HFFc6 (cell line): ENCODE measurements at regions not wholly inside any gene's neighbourhood (a gene's known extent, or its start where the extent isn't known, plus 50 kb on each side); places are given as distances from the start of the nearest gene placed in this dataset.

ENCODE experiments used
- DNase-seq: peaks from one replicate; pipeline ENCODE4 v3.0.0-alpha.2; 2018
- H3K27ac Mint-ChIP-seq: 2 replicates; pipeline ENCODE4 v1.8.0; 2020; ENCODE audit warnings: mild to moderate bottlenecking, mixed read lengths
- H3K27me3 Mint-ChIP-seq: 2 replicates; pipeline ENCODE4 v1.8.0; 2021; ENCODE audit warnings: mild to moderate bottlenecking, moderate library complexity, mixed read lengths; ENCODE audit not compliant: insufficient read depth
- H3K36me3 Mint-ChIP-seq: 2 replicates; pipeline ENCODE4 v1.8.0; 2021; ENCODE audit warnings: low read depth, mixed read lengths
- H3K4me1 Mint-ChIP-seq: 2 replicates; pipeline ENCODE4 v1.8.0; 2020; ENCODE audit warnings: low read depth, mixed read lengths
- H3K4me3 Mint-ChIP-seq: 2 replicates; pipeline ENCODE4 v1.8.0; 2020; ENCODE audit warnings: mild to moderate bottlenecking, moderate library complexity, mixed read lengths
- H3K9me3 Mint-ChIP-seq: 2 replicates; pipeline ENCODE4 v1.8.0; 2020; ENCODE audit warnings: mild to moderate bottlenecking, mixed read lengths
- TF ChIP-seq, protein P1 (sequence below): fragments of 200-600 bp; sonication (generic); IDR thresholded peaks from 2 replicates; pipeline ENCODE4 v1.5.0; 2021; ENCODE audit warnings: antibody characterized with exemption, mild to moderate bottlenecking

GRCh38 chr1:60822252-60822651, 260.1 kb upstream of the NFIA start:
- H3K9me3 Mint-ChIP-seq = peaks cover 21% of the 10 kb centered on the region
- TF ChIP-seq, protein P1, sequence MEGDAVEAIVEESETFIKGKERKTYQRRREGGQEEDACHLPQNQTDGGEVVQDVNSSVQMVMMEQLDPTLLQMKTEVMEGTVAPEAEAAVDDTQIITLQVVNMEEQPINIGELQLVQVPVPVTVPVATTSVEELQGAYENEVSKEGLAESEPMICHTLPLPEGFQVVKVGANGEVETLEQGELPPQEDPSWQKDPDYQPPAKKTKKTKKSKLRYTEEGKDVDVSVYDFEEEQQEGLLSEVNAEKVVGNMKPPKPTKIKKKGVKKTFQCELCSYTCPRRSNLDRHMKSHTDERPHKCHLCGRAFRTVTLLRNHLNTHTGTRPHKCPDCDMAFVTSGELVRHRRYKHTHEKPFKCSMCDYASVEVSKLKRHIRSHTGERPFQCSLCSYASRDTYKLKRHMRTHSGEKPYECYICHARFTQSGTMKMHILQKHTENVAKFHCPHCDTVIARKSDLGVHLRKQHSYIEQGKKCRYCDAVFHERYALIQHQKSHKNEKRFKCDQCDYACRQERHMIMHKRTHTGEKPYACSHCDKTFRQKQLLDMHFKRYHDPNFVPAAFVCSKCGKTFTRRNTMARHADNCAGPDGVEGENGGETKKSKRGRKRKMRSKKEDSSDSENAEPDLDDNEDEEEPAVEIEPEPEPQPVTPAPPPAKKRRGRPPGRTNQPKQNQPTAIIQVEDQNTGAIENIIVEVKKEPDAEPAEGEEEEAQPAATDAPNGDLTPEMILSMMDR = no peak
- no peaks in the 10 kb centered on the region for H3K36me3 Mint-ChIP-seq
- peaks cover 1% of the 10 kb centered on the region; the same call in 1 of the 2 replicates for H3K27me3 Mint-ChIP-seq
- no peak overlapping the region for H3K27ac Mint-ChIP-seq
- H3K4me1 Mint-ChIP-seq = no peaks in the 10 kb centered on the region
- no peak for DNase-seq
- no peak overlapping the region for H3K4me3 Mint-ChIP-seq

GRCh38 chr1:60821156-60821555, 261.2 kb upstream of the NFIA start:
- H3K36me3 Mint-ChIP-seq = no peaks in the 10 kb centered on the region
- TF ChIP-seq, protein P1 = no peak
- H3K27ac Mint-ChIP-seq = no peak overlapping the region
- H3K4me3 Mint-ChIP-seq = no peak overlapping the region
- H3K4me1 Mint-ChIP-seq = no peaks in the 10 kb centered on the region
- no peak for DNase-seq
- H3K9me3 Mint-ChIP-seq = peaks cover 15% of the 10 kb centered on the region
- peaks cover 1% of the 10 kb centered on the region; the same call in 1 of the 2 replicates for H3K27me3 Mint-ChIP-seq

- no peak for DNase-seq
- TF ChIP-seq, protein P1 = no peak
- Mint-ChIP-seq H3K9me3 (peaks cover 11% of the 10 kb centered on the region), H3K27ac (no peak overlapping the region), H3K4me1 (no peaks in the 10 kb centered on the region), H3K4me3 (no peak overlapping the region), H3K27me3 (peaks cover 1% of the 10 kb centered on the region; the same call in 1 of the 2 replicates), H3K36me3 (no peaks in the 10 kb centered on the region)
Measured at GRCh38 chr1:60818969-60819701, 263.2 kb upstream of the NFIA start.

- Mint-ChIP-seq H3K36me3 (no peaks in the 10 kb centered on the region), H3K4me3 (no peak overlapping the region), H3K4me1 (no peaks in the 10 kb centered on the region), H3K27me3 (no peaks in the 10 kb centered on the region), H3K27ac (no peak overlapping the region), H3K9me3 (peaks cover 34% of the 10 kb centered on the region)
- TF ChIP-seq, protein P1 = no peak
- DNase-seq = no peak
Measured at GRCh38 chr1:60813071-60813470, 269.3 kb upstream of the NFIA start.

- Mint-ChIP-seq H3K27me3 (no peaks in the 10 kb centered on the region; the same call in none of the 2 replicates), H3K4me3 (no peak overlapping the region), H3K9me3 (peaks cover 48% of the 10 kb centered on the region), H3K27ac (no peak overlapping the region), H3K36me3 (no peaks in the 10 kb centered on the region), H3K4me1 (no peaks in the 10 kb centered on the region)
- TF ChIP-seq, protein P1 = no peak
- no peak for DNase-seq
Measured at GRCh38 chr1:60809204-60809980, 273.0 kb upstream of the NFIA start.
